ENCODE measurements at regions not wholly inside any gene's neighbourhood (a gene's known extent, or its start where the extent isn't known, plus 50 kb on each side); places are given as distances from the start of the nearest gene placed in this dataset.

- no peak for DNase-seq (ENCODE audit: low spot score)
- ChIA-PET CTCF (no interaction called here), POLR2A (ENCODE audit: low non-redundant PET) (no interaction called here)
- no peak overlapping the region for H3K27ac ChIP-seq
- TF ChIP-seq CTCF (conservative IDR thresholded peaks at IDR 0.05; ENCODE audit: low read depth), result no peak
These were observed 113.9 kb downstream of the NKX6-1 start for GRCh38 chr4:84385203-84385602.

DNA sequence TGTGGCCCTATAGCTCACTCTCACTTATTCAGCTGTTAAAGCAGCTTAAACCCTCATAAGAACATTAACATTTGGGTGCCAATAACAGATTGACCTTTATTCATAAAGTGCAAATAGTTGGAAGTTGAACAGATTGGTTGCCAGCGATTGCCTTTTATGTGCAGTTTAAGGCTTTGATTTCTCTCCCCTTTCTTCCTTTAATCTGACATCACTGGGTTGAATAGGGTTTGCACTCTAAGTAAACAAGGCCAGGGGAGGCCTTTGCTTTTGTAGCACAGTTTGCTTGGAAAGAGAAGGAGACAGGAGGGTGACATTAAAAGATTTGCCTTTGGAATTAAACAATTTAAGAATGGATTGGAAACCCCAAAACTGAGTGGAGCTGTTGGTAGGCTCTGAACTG lies 114.3 kb downstream of the NKX6-1 start:
- TF ChIP-seq CTCF (conservative IDR thresholded peaks at IDR 0.05; ENCODE audit: low read depth), result no peak
- ChIA-PET POLR2A (ENCODE audit: low non-redundant PET) (no interaction called here), CTCF (no interaction called here)
- no peak overlapping the region for H3K27ac ChIP-seq
- no peak for DNase-seq (ENCODE audit: low spot score)

- ChIA-PET POLR2A (ENCODE audit: low non-redundant PET) (no interaction called here), CTCF (interaction anchor here (0.7 kb wide), 1 partner anchor 113 kb away, joined by 3 read pairs; no protein-coding TSS in a partner anchor)
- no peak for DNase-seq (ENCODE audit: low spot score)
- H3K27ac ChIP-seq, result no peak overlapping the region
- TF ChIP-seq CTCF (conservative IDR thresholded peaks at IDR 0.05; ENCODE audit: low read depth), result no peak
These were observed 117.3 kb downstream of the NKX6-1 start for GRCh38 chr4:84381759-84382158.

DNA sequence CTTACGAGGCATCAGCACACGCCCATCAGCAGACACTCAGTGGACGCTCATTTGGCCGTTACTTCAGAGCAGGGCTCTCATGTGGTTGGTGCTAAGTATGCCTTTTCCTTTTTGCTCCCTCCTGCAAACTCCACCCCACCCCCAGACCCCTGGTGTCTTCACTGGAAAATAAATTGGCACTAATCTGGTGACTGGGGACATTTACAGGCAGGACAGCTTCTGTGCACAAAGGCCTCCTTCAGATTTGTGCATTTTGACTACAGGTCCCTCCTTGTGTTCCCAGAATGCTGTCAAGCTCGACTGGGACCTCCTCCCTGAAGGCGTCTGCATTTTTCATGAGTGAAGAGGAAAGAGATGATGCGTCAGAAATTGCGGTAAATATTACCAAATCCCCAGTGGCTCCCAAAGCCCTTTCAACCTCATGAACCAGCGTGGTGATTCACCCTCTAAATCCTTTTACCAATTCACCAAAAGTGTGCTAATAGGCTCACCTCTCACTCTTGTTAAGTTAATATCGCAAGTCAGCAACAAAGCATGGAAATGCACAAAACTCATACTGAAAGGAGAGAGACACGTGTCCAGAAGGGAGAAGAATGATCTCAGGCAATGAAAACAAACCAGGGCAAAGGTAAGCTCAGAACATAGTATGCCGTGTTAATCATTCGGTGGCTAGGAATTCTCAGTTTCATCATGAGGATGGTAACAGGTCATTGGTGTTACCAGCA lies 119.0 kb downstream of the NKX6-1 start:
- ChIA-PET POLR2A (ENCODE audit: low non-redundant PET) (no interaction called here), CTCF (no interaction called here)
- peak; percentile 44 for DNase-seq (ENCODE audit: low spot score)
- no peak overlapping the region for H3K27ac ChIP-seq
- TF ChIP-seq CTCF (conservative IDR thresholded peaks at IDR 0.05; ENCODE audit: low read depth), result no peak

- no peak overlapping the region for H3K27ac ChIP-seq
- no peak for DNase-seq (ENCODE audit: low spot score)
- TF ChIP-seq CTCF (conservative IDR thresholded peaks at IDR 0.05; ENCODE audit: low read depth), result no peak
- POLR2A ChIA-PET (ENCODE audit: low non-redundant PET), result no interaction called here
- CTCF ChIA-PET, result interaction anchor here (0.6 kb wide), 1 partner anchor 24 kb away, joined by 3 read pairs; no protein-coding TSS in a partner anchor
These were observed 120.1 kb downstream of the NKX6-1 start for GRCh38 chr4:84378983-84379382.

- no peak overlapping the region for H3K27ac ChIP-seq
- no peak for TF ChIP-seq CTCF (conservative IDR thresholded peaks at IDR 0.05; ENCODE audit: low read depth)
These were observed 120.7 kb downstream of the NKX6-1 start for GRCh38 chr4:84378356-84378755.

More at GRCh38 chr4:84378356-84378755, 120.7 kb downstream of the NKX6-1 start:
- ChIA-PET CTCF (no interaction called here), POLR2A (ENCODE audit: low non-redundant PET) (no interaction called here)
- DNase-seq (ENCODE audit: low spot score), result no peak
